ENCODE measurements at regions not wholly inside any gene's neighbourhood (a gene's known extent, or its start where the extent isn't known, plus 50 kb on each side); places are given as distances from the start of the nearest gene placed in this dataset.

GRCh38 chr3:166570102-166570501, 732.9 kb upstream of the BCHE start:
- no peak for DNase-seq (ENCODE audit: low read depth)
- TF ChIP-seq, protein P1, sequence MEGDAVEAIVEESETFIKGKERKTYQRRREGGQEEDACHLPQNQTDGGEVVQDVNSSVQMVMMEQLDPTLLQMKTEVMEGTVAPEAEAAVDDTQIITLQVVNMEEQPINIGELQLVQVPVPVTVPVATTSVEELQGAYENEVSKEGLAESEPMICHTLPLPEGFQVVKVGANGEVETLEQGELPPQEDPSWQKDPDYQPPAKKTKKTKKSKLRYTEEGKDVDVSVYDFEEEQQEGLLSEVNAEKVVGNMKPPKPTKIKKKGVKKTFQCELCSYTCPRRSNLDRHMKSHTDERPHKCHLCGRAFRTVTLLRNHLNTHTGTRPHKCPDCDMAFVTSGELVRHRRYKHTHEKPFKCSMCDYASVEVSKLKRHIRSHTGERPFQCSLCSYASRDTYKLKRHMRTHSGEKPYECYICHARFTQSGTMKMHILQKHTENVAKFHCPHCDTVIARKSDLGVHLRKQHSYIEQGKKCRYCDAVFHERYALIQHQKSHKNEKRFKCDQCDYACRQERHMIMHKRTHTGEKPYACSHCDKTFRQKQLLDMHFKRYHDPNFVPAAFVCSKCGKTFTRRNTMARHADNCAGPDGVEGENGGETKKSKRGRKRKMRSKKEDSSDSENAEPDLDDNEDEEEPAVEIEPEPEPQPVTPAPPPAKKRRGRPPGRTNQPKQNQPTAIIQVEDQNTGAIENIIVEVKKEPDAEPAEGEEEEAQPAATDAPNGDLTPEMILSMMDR (IDR thresholded peaks at IDR 0.05; ENCODE audit: insufficient read depth, low read depth, low read length, missing control alignments), result no peak
- no peak overlapping the region for H3K4me3 ChIP-seq (ENCODE audit: low read length)

GRCh38 chr3:166569589-166569988, 732.4 kb upstream of the BCHE start:
- TF ChIP-seq, protein P1 (IDR thresholded peaks at IDR 0.05; ENCODE audit: insufficient read depth, low read depth, low read length, missing control alignments), result no peak
- H3K4me3 ChIP-seq (ENCODE audit: low read length), result no peak overlapping the region
- DNase-seq (ENCODE audit: low read depth), result peak; percentile 31

DNA sequence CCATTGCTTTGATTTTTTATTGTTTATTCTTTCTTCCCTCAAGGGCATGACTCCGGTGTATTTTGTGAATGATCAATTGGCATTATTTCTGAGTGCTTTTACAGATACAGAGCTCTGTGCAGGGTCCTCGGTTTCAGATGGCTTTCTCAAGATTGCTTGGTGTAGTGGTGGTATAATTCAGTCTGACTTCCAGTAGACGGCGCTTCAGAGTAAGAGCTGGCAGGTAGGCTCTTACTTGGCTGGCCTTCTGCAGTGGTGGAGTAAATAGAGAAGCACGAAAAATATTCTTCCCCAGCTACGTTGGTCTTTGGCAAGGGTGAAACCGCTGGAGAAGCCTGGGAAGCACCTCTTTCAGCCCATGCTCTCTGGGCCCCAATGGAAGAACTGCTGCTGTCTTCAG, 723.0 kb upstream of the BCHE start:
- DNase-seq (ENCODE audit: low read depth), result no peak
- TF ChIP-seq, protein P1 (IDR thresholded peaks at IDR 0.05; ENCODE audit: insufficient read depth, low read depth, low read length, missing control alignments), result no peak

DNA sequence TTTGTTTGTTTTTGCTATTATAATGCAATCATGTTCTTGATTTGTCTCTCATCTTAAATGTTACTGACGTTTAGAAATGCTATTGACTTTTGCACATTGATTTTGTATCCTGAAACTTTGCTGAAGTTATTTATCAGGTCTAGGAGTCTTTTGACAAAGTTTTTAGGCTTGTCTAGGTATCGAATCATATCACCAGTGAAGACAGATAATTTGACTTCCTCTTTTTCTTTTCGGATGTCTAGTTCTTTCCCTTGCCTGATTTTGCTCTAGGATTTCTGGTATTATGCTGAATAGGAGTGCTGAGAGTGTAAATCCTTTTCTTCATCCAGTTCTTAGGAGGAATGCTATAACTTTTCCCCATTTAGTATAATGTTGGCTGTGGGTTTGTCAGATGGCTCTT, 719.7 kb upstream of the BCHE start:
- no peak for DNase-seq (ENCODE audit: low read depth)
- H3K4me3 ChIP-seq (ENCODE audit: low read length), result no peak overlapping the region
- TF ChIP-seq, protein P1 (IDR thresholded peaks at IDR 0.05; ENCODE audit: insufficient read depth, low read depth, low read length, missing control alignments), result no peak

More for the DNA sequence above, 723.0 kb upstream of the BCHE start:
- H3K4me3 ChIP-seq (ENCODE audit: low read length), result no peak overlapping the region

DNA sequence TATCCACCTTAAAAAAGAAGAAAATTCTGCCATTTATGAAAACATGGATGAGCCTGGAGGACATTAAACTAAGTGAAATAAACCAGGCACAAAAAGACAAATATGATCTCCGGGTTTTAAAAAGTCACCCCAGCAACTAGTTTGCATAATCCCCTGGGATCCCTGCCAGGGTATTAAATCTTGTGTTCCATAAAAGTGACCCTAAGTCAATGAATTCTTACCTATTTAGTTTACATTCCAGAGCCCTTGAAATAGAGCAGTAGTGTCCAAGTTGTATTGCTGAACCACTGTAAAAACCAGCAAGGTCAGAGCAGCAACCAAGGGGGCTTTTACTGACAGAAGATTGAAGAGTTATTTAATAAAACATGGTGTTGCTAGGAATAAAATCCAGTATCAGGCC, 716.8 kb upstream of the BCHE start:
- no peak for DNase-seq (ENCODE audit: low read depth)
- TF ChIP-seq, protein P1 (IDR thresholded peaks at IDR 0.05; ENCODE audit: insufficient read depth, low read depth, low read length, missing control alignments), result no peak
- H3K4me3 ChIP-seq (ENCODE audit: low read length), result no peak overlapping the region

- H3K4me3 ChIP-seq (ENCODE audit: low read length), result no peak overlapping the region
- no peak for DNase-seq (ENCODE audit: low read depth)
- TF ChIP-seq, protein P1 (IDR thresholded peaks at IDR 0.05; ENCODE audit: insufficient read depth, low read depth, low read length, missing control alignments), result no peak
Measured at GRCh38 chr3:166533740-166534139, 696.5 kb upstream of the BCHE start.

DNA sequence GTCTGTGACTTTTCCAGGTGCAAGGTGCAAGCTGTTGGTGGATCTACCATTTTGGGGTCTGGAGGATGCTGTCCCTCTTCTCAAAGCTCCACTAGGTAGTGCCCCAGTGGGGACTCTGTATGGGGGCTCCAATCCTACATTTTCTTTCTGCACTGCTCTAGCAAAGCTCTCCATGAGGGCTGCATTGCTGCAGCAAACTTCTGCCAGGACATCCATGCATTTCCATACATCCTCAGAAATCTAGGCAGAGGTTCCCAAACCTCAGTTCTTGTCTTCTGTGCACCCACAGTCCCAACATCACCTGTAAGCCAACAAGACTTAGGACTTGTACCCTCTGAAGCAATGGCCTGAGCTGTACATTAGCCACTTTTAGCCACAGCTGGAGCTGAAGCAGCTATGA, 694.5 kb upstream of the BCHE start:
- TF ChIP-seq, protein P1 (IDR thresholded peaks at IDR 0.05; ENCODE audit: insufficient read depth, low read depth, low read length, missing control alignments), result no peak
- no peak for DNase-seq (ENCODE audit: low read depth)
- H3K4me3 ChIP-seq (ENCODE audit: low read length), result no peak overlapping the region

Measured in epithelial cell of esophagus (primary cell).